AG10803 (cell line): ENCODE measurements at regions not wholly inside any gene's neighbourhood (a gene's known extent, or its start where the extent isn't known, plus 50 kb on each side); places are given as distances from the start of the nearest gene placed in this dataset.

Experiments used
- DNase-seq: peaks from one replicate; pipeline ENCODE4 v3.0.0; 2010; ENCODE audit warnings: low read depth
- H3K4me3 ChIP-seq: 2 replicates; pipeline ENCODE4 v1.5.1; 2011; ENCODE audit warnings: mild to moderate bottlenecking, low read length, control low read depth
- TF ChIP-seq, protein P1 (sequence below): conservative IDR thresholded peaks from 2 replicates; pipeline ENCODE4 v1.5.1; 2011; ENCODE audit warnings: mild to moderate bottlenecking, low read length, control low read depth, inconsistent platforms

- H3K4me3 ChIP-seq = no peak overlapping the region
- TF ChIP-seq, protein P1, sequence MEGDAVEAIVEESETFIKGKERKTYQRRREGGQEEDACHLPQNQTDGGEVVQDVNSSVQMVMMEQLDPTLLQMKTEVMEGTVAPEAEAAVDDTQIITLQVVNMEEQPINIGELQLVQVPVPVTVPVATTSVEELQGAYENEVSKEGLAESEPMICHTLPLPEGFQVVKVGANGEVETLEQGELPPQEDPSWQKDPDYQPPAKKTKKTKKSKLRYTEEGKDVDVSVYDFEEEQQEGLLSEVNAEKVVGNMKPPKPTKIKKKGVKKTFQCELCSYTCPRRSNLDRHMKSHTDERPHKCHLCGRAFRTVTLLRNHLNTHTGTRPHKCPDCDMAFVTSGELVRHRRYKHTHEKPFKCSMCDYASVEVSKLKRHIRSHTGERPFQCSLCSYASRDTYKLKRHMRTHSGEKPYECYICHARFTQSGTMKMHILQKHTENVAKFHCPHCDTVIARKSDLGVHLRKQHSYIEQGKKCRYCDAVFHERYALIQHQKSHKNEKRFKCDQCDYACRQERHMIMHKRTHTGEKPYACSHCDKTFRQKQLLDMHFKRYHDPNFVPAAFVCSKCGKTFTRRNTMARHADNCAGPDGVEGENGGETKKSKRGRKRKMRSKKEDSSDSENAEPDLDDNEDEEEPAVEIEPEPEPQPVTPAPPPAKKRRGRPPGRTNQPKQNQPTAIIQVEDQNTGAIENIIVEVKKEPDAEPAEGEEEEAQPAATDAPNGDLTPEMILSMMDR = no peak
- DNase-seq = no peak
Measured at GRCh38 chr3:79898907-79899306, 131.1 kb upstream of the ROBO1 start.

- TF ChIP-seq, protein P1 = no peak
- DNase-seq = no peak
- no peak overlapping the region for H3K4me3 ChIP-seq
Measured at GRCh38 chr3:79896086-79896485, 128.3 kb upstream of the ROBO1 start.

DNA sequence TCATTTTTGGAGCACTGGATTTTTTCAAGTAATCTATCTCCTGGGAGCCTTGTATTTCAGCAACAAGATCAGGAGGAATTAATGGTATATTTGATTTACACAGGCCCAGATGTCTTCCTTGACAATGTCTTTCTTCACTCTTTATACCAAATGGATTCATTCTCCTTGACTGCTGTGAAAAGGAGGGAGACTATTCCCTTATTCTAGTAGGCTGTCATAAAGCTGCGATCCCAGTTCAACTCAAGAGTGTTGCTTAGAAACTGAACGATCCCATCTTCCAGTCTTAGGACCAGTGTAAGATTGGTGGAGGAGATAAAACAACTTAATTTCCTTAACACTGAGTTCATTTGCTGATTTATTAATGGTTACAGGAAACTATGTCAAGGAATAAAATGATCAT, 119.4 kb upstream of the ROBO1 start:
- TF ChIP-seq, protein P1 = no peak
- DNase-seq = no peak
- H3K4me3 ChIP-seq = no peak overlapping the region

DNA sequence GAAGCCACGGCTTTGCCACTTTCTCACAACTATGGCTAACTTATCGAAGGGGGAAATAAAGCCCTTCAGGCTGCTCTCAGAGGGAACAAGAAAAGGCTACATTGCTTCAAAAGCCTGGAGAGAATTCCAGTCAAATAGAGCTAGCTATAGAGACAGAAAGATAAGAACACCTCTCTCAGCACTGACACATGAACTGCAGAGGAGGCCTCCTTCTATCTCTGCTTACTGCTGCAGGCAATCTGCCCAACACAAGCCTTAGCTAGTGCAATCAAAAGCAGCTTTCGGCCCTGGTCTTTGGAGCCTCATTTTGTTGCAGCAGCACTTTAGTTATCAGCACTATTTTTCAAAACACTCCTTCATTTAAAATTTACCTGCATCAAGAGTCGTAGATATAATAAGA, 118.4 kb upstream of the ROBO1 start:
- no peak overlapping the region for H3K4me3 ChIP-seq
- TF ChIP-seq, protein P1 = no peak
- DNase-seq = no peak

DNA sequence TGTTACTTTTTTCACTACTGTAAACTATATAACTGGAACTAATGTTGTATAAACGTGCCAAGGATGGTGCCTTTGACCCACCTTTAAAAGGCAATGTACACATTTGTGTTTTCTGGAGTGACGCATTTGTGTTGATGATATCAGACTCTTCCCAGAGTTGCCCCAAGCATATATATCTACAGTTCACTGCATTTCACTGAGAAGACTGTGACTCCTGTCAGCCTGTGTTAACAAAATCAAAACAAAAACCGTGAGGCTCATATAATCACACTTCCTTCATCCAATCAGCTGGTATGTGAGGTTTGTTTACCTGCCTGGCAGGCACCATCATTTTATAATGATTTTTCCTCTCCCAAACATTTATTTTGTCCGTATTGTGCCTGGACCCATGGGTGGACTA, 117.6 kb upstream of the ROBO1 start:
- DNase-seq = no peak
- TF ChIP-seq, protein P1 = no peak
- H3K4me3 ChIP-seq = no peak overlapping the region

DNA sequence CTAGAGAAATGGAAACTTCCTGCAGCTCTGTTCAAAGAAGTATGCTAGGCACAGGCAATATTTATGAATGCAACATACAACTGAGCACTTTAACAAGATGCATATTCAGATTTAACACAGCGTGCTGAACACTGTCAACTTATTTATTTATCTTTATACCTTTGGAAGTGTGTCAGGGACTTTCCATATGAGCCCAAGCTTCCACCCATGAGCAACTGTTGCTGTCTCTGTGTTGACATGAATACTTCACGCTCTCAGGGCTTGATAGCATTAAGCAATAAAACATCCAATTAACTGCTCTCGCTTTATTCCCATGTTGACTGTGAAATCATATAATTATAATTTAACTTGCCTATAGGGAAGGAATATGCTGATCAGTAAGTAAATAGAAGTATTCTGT, 116.6 kb upstream of the ROBO1 start:
- no peak for DNase-seq
- H3K4me3 ChIP-seq = no peak overlapping the region
- TF ChIP-seq, protein P1 = no peak

- TF ChIP-seq, protein P1 = no peak
- H3K4me3 ChIP-seq = no peak overlapping the region
- no peak for DNase-seq
Measured at GRCh38 chr3:79881431-79881830, 113.6 kb upstream of the ROBO1 start.
